ENCODE measurements at regions not wholly inside any gene's neighbourhood (a gene's known extent, or its start where the extent isn't known, plus 50 kb on each side); places are given as distances from the start of the nearest gene placed in this dataset.

DNA sequence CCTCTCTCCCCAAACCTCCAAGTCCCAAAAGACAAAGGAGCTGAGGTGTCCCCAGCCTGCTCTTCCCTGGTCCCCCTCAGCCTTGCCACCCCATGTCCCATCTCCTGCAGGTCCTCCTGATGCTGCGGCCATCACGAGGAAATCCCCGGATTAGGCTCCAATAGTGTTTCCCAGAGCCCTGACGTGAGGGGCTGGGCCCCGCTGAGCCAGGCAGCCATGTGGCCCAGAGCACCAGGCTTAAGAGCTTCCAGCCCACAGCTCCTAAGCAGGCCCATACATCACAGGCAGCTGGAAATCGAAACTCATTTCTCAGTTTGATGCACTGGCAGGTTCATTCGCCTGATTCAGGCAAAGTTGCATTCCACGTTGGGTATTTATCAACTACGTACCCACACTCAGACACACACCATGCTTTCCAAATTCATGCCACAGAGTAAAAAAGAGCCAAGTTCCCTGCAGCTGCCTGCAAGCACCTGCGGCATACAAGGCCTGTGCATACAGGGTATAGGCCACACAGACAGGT, 114.2 kb downstream of the CHST1 start:
- no peak for TF ChIP-seq ZC3H10 (CRISPR knock-in tag; IDR thresholded peaks at IDR 0.05)
- no peak for TF ChIP-seq RARB (CRISPR knock-in tag; IDR thresholded peaks at IDR 0.05)
- no peak for TF ChIP-seq BACH2 (CRISPR knock-in tag; IDR thresholded peaks at IDR 0.05; ENCODE audit: borderline replicate concordance)
- no peak for TF ChIP-seq SNAI2 (CRISPR knock-in tag; IDR thresholded peaks at IDR 0.05)
- no peak for TF ChIP-seq ARNTL (CRISPR knock-in tag; IDR thresholded peaks at IDR 0.05; ENCODE audit: borderline replicate concordance, low read depth)
- no peak for TF ChIP-seq ZNF70 (CRISPR knock-in tag; IDR thresholded peaks at IDR 0.05)
- TF ChIP-seq TOX (CRISPR knock-in tag; IDR thresholded peaks at IDR 0.05; ENCODE audit: borderline replicate concordance): no peak
- TF ChIP-seq ZFP30 (CRISPR knock-in tag; IDR thresholded peaks at IDR 0.05): no peak
- TF ChIP-seq PATZ1 (CRISPR knock-in tag; IDR thresholded peaks at IDR 0.05; ENCODE audit: borderline replicate concordance): no peak
- no peak for TF ChIP-seq GLIS3 (CRISPR knock-in tag; IDR thresholded peaks at IDR 0.05)
- no peak for TF ChIP-seq CSRNP3 (CRISPR knock-in tag; IDR thresholded peaks at IDR 0.05)
- TF ChIP-seq ISL1 (CRISPR knock-in tag; IDR thresholded peaks at IDR 0.05): no peak
- no peak for TF ChIP-seq TCF4 (CRISPR knock-in tag; IDR thresholded peaks at IDR 0.05; ENCODE audit: borderline replicate concordance)
- no peak for TF ChIP-seq CREB5 (CRISPR knock-in tag; IDR thresholded peaks at IDR 0.05; ENCODE audit: low read depth)
- TF ChIP-seq CSDC2 (CRISPR knock-in tag; IDR thresholded peaks at IDR 0.05): no peak
- TF ChIP-seq ZNF565 (CRISPR knock-in tag; conservative IDR thresholded peaks at IDR 0.05; ENCODE audit: low read depth): no peak
- TF ChIP-seq TSHZ2 (CRISPR knock-in tag; IDR thresholded peaks at IDR 0.05): no peak
- TF ChIP-seq ZNF8 (CRISPR knock-in tag; IDR thresholded peaks at IDR 0.05): no peak
- TF ChIP-seq, protein P1, sequence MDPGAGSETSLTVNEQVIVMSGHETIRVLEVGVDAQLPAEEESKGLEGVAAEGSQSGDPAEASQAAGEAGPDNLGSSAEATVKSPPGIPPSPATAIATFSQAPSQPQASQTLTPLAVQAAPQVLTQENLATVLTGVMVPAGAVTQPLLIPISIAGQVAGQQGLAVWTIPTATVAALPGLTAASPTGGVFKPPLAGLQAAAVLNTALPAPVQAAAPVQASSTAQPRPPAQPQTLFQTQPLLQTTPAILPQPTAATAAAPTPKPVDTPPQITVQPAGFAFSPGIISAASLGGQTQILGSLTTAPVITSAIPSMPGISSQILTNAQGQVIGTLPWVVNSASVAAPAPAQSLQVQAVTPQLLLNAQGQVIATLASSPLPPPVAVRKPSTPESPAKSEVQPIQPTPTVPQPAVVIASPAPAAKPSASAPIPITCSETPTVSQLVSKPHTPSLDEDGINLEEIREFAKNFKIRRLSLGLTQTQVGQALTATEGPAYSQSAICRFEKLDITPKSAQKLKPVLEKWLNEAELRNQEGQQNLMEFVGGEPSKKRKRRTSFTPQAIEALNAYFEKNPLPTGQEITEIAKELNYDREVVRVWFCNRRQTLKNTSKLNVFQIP (CRISPR knock-in tag; IDR thresholded peaks at IDR 0.05; ENCODE audit: borderline replicate concordance, low read depth): no peak
- no peak for TF ChIP-seq OSR1 (CRISPR knock-in tag; IDR thresholded peaks at IDR 0.05)
- ATAC-seq: no peak

GRCh38 chr11:45549257-45549656, 116.2 kb downstream of the CHST1 start:
- ATAC-seq: no peak
- TF ChIP-seq ZFP30 (CRISPR knock-in tag; IDR thresholded peaks at IDR 0.05): no peak
- no peak for TF ChIP-seq ARNTL (CRISPR knock-in tag; IDR thresholded peaks at IDR 0.05; ENCODE audit: borderline replicate concordance, low read depth)
- no peak for TF ChIP-seq CSRNP3 (CRISPR knock-in tag; IDR thresholded peaks at IDR 0.05)
- TF ChIP-seq BACH2 (CRISPR knock-in tag; IDR thresholded peaks at IDR 0.05; ENCODE audit: borderline replicate concordance): no peak
- TF ChIP-seq TOX (CRISPR knock-in tag; IDR thresholded peaks at IDR 0.05; ENCODE audit: borderline replicate concordance): no peak
- TF ChIP-seq PPARA (CRISPR knock-in tag; IDR thresholded peaks at IDR 0.05; ENCODE audit: borderline replicate concordance): no peak
- TF ChIP-seq GLIS3 (CRISPR knock-in tag; IDR thresholded peaks at IDR 0.05): no peak
